Liver (tissue), 8 donors: ENCODE measurements at regions not wholly inside any gene's neighbourhood (a gene's known extent, or its start where the extent isn't known, plus 50 kb on each side); places are given as distances from the start of the nearest gene placed in this dataset.
"Not testable (repeated sequence)": the region's sequence is repeated elsewhere in the genome, so short reads cannot be mapped to it uniquely, and the experiment has no call there.

Experiments
- DNase-seq: peaks from one replicate; pipeline ENCODE4 v3.0.0-alpha.2; 2017; ENCODE audit warnings: low spot score
- H3K27ac ChIP-seq, 2 donors: one replicate each; pipeline ENCODE4 v1.7.0; 2013; ENCODE audit warnings: inconsistent platforms in 2 of 2, low read length in 2 of 2, control low read depth in 1 of 2, low read depth in 1 of 2, mild to moderate bottlenecking in 1 of 2
- H3K27me3 ChIP-seq, 4 donors: one replicate each; pipeline versions ENCODE4 v1.6.1 to v1.7.0; 2013; ENCODE audit warnings: low read length in 3 of 4, inconsistent platforms in 1 of 4, mild to moderate bottlenecking in 1 of 4, moderate library complexity in 1 of 4; ENCODE audit not compliant: control insufficient read depth in 4 of 4, insufficient read depth in 4 of 4
- H3K36me3 ChIP-seq, 4 donors: one replicate each; pipeline versions ENCODE4 v1.6.1 to v1.7.0; 2013; ENCODE audit warnings: low read length in 3 of 4, mild to moderate bottlenecking in 3 of 4, low read depth in 1 of 4, moderate library complexity in 1 of 4; ENCODE audit not compliant: control insufficient read depth in 4 of 4, insufficient read depth in 3 of 4
- H3K4me1 ChIP-seq, 4 donors: one replicate each; pipeline versions ENCODE4 v1.6.1 to v1.7.0; 2013; ENCODE audit warnings: low read length in 3 of 4, mild to moderate bottlenecking in 3 of 4, moderate library complexity in 1 of 4; ENCODE audit not compliant: control insufficient read depth in 4 of 4, insufficient read depth in 4 of 4
- H3K4me3 ChIP-seq, 3 donors: one replicate each; pipeline versions ENCODE4 v1.6.1 to v1.7.0; 2013; ENCODE audit warnings: low read length in 3 of 3, control low read depth in 1 of 3, low read depth in 1 of 3, mild to moderate bottlenecking in 1 of 3
- H3K9ac ChIP-seq, 2 donors: one replicate each; pipeline ENCODE4 v1.7.0; 2013; ENCODE audit warnings: low read length in 2 of 2, mild to moderate bottlenecking in 2 of 2, moderate library complexity in 2 of 2, control low read depth in 1 of 2, low read depth in 1 of 2
- H3K9me3 ChIP-seq, 4 donors: one replicate each; pipeline versions ENCODE4 v1.6.1 to v1.7.0; 2013; ENCODE audit warnings: low read length in 3 of 4; ENCODE audit not compliant: control insufficient read depth in 4 of 4
- EGR1 ChIP-seq, 2 donors: IDR thresholded peaks; 2 replicates each; pipeline ENCODE4 v1.6.1; 2016 to 2018; ENCODE audit warnings: antibody characterized with exemption in 2 of 2, low read depth in 2 of 2
- FOXA1 ChIP-seq: IDR thresholded peaks from 2 replicates; pipeline ENCODE4 v1.6.1; 2016; ENCODE audit warnings: antibody characterized with exemption
- FOXA2 ChIP-seq: IDR thresholded peaks from 2 replicates; pipeline ENCODE4 v1.6.1; 2016; ENCODE audit warnings: antibody characterized with exemption
- GABPA ChIP-seq, 2 donors: IDR thresholded peaks in 1 of 2; conservative IDR thresholded peaks in 1 of 2; 2 replicates each; pipeline ENCODE4 v1.6.1; 2016; ENCODE audit warnings: antibody characterized with exemption in 2 of 2, mild to moderate bottlenecking in 1 of 2, moderate library complexity in 1 of 2
- HNF4A ChIP-seq, 2 donors: conservative IDR thresholded peaks; 2 replicates each; pipeline ENCODE4 v1.6.1; 2016; ENCODE audit warnings: antibody characterized with exemption in 2 of 2, mild to moderate bottlenecking in 2 of 2
- HNF4G ChIP-seq: IDR thresholded peaks from 2 replicates; pipeline ENCODE4 v1.6.1; 2016; ENCODE audit warnings: antibody characterized with exemption
- JUND ChIP-seq, 2 donors: IDR thresholded peaks; 2 replicates each; pipeline ENCODE4 v1.6.1; 2016; ENCODE audit warnings: antibody characterized with exemption in 2 of 2
- RAD21 ChIP-seq, 2 donors: IDR thresholded peaks; 2 replicates each; pipeline ENCODE4 v1.6.1; 2016; ENCODE audit warnings: antibody characterized with exemption in 2 of 2, mild to moderate bottlenecking in 2 of 2
- RXRA ChIP-seq, 2 donors: IDR thresholded peaks; 2 replicates each; pipeline ENCODE4 v1.6.1; 2017 to 2018; ENCODE audit warnings: antibody characterized with exemption in 2 of 2, mild to moderate bottlenecking in 1 of 2
- TAF1 ChIP-seq: conservative IDR thresholded peaks from 2 replicates; pipeline ENCODE4 v1.6.1; 2016; ENCODE audit warnings: antibody characterized with exemption, mild to moderate bottlenecking
- YY1 ChIP-seq: IDR thresholded peaks from 2 replicates; pipeline ENCODE4 v1.6.1; 2016; ENCODE audit warnings: antibody characterized with exemption, mild to moderate bottlenecking
- WGBS: extraction: QIAGEN DNeasy Blood & Tissue Kit; methylation state at CpG from one replicate; pipeline ENCODE4 v1.1.7; 2013; 5-methylcytosine and 5-hydroxymethylcytosine counted together
- TF ChIP-seq, protein P1 (sequence below): IDR thresholded peaks from 2 replicates; pipeline ENCODE4 v1.6.1; 2016; ENCODE audit warnings: antibody characterized with exemption, mild to moderate bottlenecking
- TF ChIP-seq, protein P2 (sequence below): IDR thresholded peaks from 2 replicates; pipeline ENCODE4 v1.6.1; 2016; ENCODE audit warnings: antibody characterized with exemption
- TF ChIP-seq, protein P3 (sequence below): IDR thresholded peaks from 2 replicates; pipeline ENCODE4 v1.6.1; 2016; ENCODE audit warnings: antibody characterized with exemption
- TF ChIP-seq, protein P4 (sequence below): fragments of 150-350 bp; IDR thresholded peaks from 2 replicates; pipeline ENCODE4 v1.5.1; 2017; ENCODE audit warnings: improper control_type of control experiment, low read depth, low read length; ENCODE audit not compliant: missing input control
- donor health status: healthy.
- donor health status: healthy.
- donor health status: healthy.
- donor health status: healthy.
- donor health status: healthy.

DNA sequence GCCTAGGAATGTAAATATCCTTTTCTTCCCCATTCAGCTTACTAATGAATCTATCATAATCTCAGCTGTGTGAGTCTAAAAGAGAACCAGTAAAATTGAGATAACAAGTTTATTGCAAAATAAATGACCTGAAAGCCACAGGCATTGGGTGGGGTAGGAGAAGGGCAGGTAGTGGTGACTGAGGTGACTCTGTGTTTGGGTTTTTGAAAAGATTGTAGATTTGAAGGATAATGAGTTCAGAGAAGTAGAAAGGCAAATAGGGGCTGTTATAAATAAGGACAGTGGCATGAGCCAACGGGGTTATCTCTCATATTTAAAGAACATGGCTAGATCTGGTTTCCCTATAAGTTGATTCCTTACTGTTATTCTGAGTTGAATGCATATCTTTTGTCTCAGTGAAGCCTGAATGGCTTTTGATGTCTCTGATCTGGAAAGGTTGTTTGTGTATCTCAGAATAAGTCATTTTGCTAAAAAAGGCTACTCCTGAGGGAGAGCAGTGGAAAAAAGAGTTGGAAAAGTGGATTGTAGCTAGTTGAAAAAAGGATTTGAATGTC lies 92.3 kb upstream of the TPTE start:
- not testable (repeated sequence) for H3K27me3 ChIP-seq, H3K36me3 ChIP-seq, H3K9ac ChIP-seq, H3K27ac ChIP-seq, H3K4me1 ChIP-seq, DNase-seq, H3K4me3 ChIP-seq
- 14% methylated on average over 1 of the region's 1 CpG for WGBS
- H3K9me3 ChIP-seq, result peaks cover 0 to 22% (median 6%) of the 10 kb centered on the region in 4 donors

DNA sequence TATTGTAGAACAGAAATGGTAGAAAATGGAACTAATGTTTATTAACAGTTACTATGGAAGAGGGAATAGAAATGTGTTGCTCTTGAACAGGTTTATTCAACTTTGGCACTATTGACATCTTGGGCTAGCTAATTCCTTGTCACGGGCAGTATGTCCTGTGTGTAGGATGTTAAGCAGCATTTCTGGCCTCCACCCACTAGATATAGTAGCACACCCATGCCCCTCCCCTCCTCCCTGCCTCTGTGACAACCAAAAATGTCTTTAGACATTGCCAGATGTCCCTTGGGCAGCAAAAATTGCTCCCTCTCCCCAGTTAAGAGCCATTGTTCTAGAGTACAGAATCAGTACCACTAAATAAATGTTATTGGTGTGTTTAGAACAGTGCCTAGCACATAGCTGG lies 91.4 kb upstream of the TPTE start:
- Histone ChIP-seq H3K4me3 (no peak overlapping the region), H3K9me3 (peaks cover 0 to 20% (median 6%) of the 10 kb centered on the region in 4 donors), H3K36me3 (no peaks in the 10 kb centered on the region), H3K27me3 (peaks cover 0 to 4% (median 1%) of the 10 kb centered on the region in 4 donors), H3K9ac (no peak overlapping the region), H3K4me1 (no peaks in the 10 kb centered on the region), H3K27ac (no peak overlapping the region)
- DNase-seq, result no peak
- TF ChIP-seq RAD21 (IDR thresholded peaks at IDR 0.05) (no peak), HNF4G (no peak), HNF4A (conservative IDR thresholded peaks at IDR 0.05) (no peak), RXRA (IDR thresholded peaks at IDR 0.05) (no peak), YY1 (no peak), GABPA (IDR thresholded peaks at IDR 0.05 in 1 of 2, conservative IDR thresholded peaks at IDR 0.05 in 1 of 2) (no peak), TAF1 (no peak), JUND (IDR thresholded peaks at IDR 0.05) (no peak), EGR1 (IDR thresholded peaks at IDR 0.05; ENCODE audit: low read depth in 2 of 2) (no peak), FOXA1 (no peak), FOXA2 (no peak)
- TF ChIP-seq, protein P1, sequence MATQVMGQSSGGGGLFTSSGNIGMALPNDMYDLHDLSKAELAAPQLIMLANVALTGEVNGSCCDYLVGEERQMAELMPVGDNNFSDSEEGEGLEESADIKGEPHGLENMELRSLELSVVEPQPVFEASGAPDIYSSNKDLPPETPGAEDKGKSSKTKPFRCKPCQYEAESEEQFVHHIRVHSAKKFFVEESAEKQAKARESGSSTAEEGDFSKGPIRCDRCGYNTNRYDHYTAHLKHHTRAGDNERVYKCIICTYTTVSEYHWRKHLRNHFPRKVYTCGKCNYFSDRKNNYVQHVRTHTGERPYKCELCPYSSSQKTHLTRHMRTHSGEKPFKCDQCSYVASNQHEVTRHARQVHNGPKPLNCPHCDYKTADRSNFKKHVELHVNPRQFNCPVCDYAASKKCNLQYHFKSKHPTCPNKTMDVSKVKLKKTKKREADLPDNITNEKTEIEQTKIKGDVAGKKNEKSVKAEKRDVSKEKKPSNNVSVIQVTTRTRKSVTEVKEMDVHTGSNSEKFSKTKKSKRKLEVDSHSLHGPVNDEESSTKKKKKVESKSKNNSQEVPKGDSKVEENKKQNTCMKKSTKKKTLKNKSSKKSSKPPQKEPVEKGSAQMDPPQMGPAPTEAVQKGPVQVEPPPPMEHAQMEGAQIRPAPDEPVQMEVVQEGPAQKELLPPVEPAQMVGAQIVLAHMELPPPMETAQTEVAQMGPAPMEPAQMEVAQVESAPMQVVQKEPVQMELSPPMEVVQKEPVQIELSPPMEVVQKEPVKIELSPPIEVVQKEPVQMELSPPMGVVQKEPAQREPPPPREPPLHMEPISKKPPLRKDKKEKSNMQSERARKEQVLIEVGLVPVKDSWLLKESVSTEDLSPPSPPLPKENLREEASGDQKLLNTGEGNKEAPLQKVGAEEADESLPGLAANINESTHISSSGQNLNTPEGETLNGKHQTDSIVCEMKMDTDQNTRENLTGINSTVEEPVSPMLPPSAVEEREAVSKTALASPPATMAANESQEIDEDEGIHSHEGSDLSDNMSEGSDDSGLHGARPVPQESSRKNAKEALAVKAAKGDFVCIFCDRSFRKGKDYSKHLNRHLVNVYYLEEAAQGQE, result no peak
- TF ChIP-seq, protein P2, sequence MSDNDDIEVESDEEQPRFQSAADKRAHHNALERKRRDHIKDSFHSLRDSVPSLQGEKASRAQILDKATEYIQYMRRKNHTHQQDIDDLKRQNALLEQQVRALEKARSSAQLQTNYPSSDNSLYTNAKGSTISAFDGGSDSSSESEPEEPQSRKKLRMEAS, result no peak
- TF ChIP-seq, protein P3, sequence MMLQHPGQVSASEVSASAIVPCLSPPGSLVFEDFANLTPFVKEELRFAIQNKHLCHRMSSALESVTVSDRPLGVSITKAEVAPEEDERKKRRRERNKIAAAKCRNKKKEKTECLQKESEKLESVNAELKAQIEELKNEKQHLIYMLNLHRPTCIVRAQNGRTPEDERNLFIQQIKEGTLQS, result no peak
- TF ChIP-seq, protein P4, sequence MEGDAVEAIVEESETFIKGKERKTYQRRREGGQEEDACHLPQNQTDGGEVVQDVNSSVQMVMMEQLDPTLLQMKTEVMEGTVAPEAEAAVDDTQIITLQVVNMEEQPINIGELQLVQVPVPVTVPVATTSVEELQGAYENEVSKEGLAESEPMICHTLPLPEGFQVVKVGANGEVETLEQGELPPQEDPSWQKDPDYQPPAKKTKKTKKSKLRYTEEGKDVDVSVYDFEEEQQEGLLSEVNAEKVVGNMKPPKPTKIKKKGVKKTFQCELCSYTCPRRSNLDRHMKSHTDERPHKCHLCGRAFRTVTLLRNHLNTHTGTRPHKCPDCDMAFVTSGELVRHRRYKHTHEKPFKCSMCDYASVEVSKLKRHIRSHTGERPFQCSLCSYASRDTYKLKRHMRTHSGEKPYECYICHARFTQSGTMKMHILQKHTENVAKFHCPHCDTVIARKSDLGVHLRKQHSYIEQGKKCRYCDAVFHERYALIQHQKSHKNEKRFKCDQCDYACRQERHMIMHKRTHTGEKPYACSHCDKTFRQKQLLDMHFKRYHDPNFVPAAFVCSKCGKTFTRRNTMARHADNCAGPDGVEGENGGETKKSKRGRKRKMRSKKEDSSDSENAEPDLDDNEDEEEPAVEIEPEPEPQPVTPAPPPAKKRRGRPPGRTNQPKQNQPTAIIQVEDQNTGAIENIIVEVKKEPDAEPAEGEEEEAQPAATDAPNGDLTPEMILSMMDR, result no peak
- WGBS, result 61% methylated on average over 1 of the region's 1 CpG

DNA sequence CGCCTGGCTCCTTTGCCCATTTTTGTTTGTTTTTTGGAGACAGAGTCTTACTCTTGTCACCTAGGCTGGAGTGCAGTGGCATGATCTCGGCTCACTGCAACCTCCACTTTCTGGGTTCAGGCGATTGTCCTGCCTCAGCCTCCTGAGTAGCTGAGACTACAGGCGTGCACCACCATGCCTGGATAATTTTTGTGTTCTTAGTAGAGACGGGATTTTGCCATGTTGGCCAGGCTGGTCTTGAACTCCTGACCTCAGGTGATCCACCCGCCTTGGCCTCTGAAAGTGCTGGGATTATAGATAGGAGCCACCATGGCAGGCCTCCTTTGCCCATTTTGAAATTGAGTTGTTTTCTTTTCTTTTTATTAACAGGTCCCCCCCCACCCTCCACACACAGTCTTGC lies 89.4 kb upstream of the TPTE start:
- peaks cover 0 to 20% (median 6%) of the 10 kb centered on the region in 4 donors for H3K9me3 ChIP-seq
- DNase-seq, H3K27me3 ChIP-seq, H3K27ac ChIP-seq, H3K36me3 ChIP-seq, H3K9ac ChIP-seq, H3K4me1 ChIP-seq, H3K4me3 ChIP-seq: not testable (repeated sequence)
- WGBS, result 56% methylated on average over 6 of the region's 6 CpGs

DNA sequence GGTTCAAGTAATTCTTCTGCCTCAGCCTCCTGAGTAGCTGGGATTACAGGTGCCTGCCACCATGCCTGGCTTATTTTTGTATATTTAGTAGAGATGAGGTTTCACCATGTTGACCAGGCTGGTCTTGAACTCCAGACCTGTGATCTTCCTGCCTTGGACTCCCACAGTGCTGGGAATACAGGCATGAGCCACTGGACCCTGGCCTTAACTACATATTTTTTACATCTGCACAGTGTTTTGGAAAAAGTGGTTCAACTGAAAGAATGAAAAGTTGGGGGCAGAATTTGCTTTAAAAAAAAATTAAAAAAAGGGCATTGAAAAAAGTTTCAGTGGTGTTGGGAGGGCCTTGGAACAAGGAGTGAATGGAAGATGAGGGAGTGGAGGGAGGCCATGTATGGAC lies 88.9 kb upstream of the TPTE start:
- peaks cover 2 to 16% (median 5%) of the 10 kb centered on the region in 4 donors for H3K9me3 ChIP-seq
- H3K36me3 ChIP-seq, H3K27me3 ChIP-seq, H3K4me3 ChIP-seq, H3K9ac ChIP-seq, DNase-seq, H3K27ac ChIP-seq, H3K4me1 ChIP-seq: not testable (repeated sequence)

DNA sequence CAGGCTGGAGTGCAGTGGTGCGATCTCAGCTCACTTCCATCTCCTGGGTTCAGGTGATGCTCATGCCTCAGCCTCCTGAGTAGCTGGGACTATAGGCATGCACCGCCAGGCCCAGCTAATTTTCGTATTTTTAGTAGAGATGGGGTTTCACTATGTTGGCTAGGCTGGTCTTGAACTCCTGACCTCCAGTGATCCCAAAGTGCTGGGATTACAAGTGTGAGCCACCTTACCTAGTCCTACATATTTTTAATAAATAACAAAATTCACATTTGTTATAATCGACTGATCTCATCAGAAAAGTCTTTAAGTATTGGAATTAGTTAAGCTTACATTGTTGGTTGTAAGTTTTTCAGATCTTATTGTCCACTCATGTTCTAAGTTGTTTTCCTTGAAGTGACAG lies 83.4 kb upstream of the TPTE start:
- H3K27me3 ChIP-seq, H3K4me1 ChIP-seq, H3K27ac ChIP-seq, H3K4me3 ChIP-seq, DNase-seq, H3K9ac ChIP-seq, H3K36me3 ChIP-seq: not testable (repeated sequence)
- peaks cover 2 to 12% (median 9%) of the 10 kb centered on the region in 4 donors for H3K9me3 ChIP-seq
- WGBS, result 51% methylated on average over 4 of the region's 4 CpGs
